GM19438 (cell line): ENCODE measurements at regions not wholly inside any gene's neighbourhood (a gene's known extent, or its start where the extent isn't known, plus 50 kb on each side); places are given as distances from the start of the nearest gene placed in this dataset.

Experiments
- ATAC-seq: cut with Tn5 transposase; IDR thresholded peaks from one replicate; pipeline ENCODE4 v1.9.1; 2021; ENCODE audit warnings: low read depth; ENCODE audit not compliant: unreplicated experiment

GRCh38 chr4:136713140-136713539 is 819.2 kb downstream of the PCDH18 start:
- no peak for ATAC-seq

GRCh38 chr4:136709897-136710296 is 822.4 kb downstream of the PCDH18 start:
- ATAC-seq = no peak

- no peak for ATAC-seq
Observed at GRCh38 chr4:136706942-136707341, 825.4 kb downstream of the PCDH18 start.

- no peak for ATAC-seq
Observed at GRCh38 chr4:136699905-136700304, 832.4 kb downstream of the PCDH18 start.

GRCh38 chr4:136691607-136692006 is 840.7 kb downstream of the PCDH18 start:
- ATAC-seq = no peak

GRCh38 chr4:136690360-136690759 is 841.9 kb downstream of the PCDH18 start:
- ATAC-seq = no peak

GRCh38 chr4:136687596-136687995 is 844.7 kb downstream of the PCDH18 start:
- ATAC-seq = no peak

- ATAC-seq = no peak
Observed at GRCh38 chr4:136687118-136687517, 845.2 kb downstream of the PCDH18 start.

- ATAC-seq = no peak
Observed at GRCh38 chr4:136680761-136681160, 851.5 kb downstream of the PCDH18 start.

GRCh38 chr4:136680271-136680670 is 852.0 kb downstream of the PCDH18 start:
- no peak for ATAC-seq

- ATAC-seq = no peak
Observed at GRCh38 chr4:136670265-136670664, 862.0 kb downstream of the PCDH18 start.

- ATAC-seq = no peak
Observed at GRCh38 chr4:136664988-136665387, 867.3 kb downstream of the PCDH18 start.

GRCh38 chr4:136662539-136662938 is 869.8 kb downstream of the PCDH18 start:
- ATAC-seq = no peak

GRCh38 chr4:136653640-136654406 is 878.5 kb downstream of the PCDH18 start:
- no peak for ATAC-seq

- ATAC-seq = no peak
Observed at GRCh38 chr4:136651932-136652331, 880.4 kb downstream of the PCDH18 start.

- no peak for ATAC-seq
Observed at GRCh38 chr4:136651278-136651667, 881.0 kb downstream of the PCDH18 start.

- ATAC-seq = no peak
Observed at GRCh38 chr4:136650541-136651277, 881.6 kb downstream of the PCDH18 start.

GRCh38 chr4:136644279-136644678 is 888.0 kb downstream of the PCDH18 start:
- no peak for ATAC-seq

- ATAC-seq = no peak
Observed at GRCh38 chr4:136643416-136643815, 888.9 kb downstream of the PCDH18 start.

- ATAC-seq = no peak
Observed at GRCh38 chr4:136637071-136637777, 895.1 kb downstream of the PCDH18 start.

- no peak for ATAC-seq
Observed at GRCh38 chr4:136636155-136636554, 896.1 kb downstream of the PCDH18 start.
